Panc1 (cell line): ENCODE measurements at regions not wholly inside any gene's neighbourhood (a gene's known extent, or its start where the extent isn't known, plus 50 kb on each side); places are given as distances from the start of the nearest gene placed in this dataset.

Source experiments
- ATAC-seq: fragments of 200-7000 bp; cut with Tn5 transposase; 2 replicates; pipeline ENCODE4 v1.9.1; 2020; ENCODE audit warnings: mild to moderate bottlenecking, moderate library complexity
- BruUV-seq: library from RNA; stranded (reverse); fragments of 400-500 nt; replicated peaks from 2 replicates; lab custom pipeline; 2021; lab: Mats Ljungman, UMichigan
- CTCF ChIA-PET: fragments of 300-600 bp; sonication (Branson Sonifier 250); formaldehyde crosslinking; loops from one replicate; lab custom pipeline; 2022; ENCODE audit warnings: antibody characterized with exemption; lab: Charles Lee
- POLR2A ChIA-PET: fragments of 300-600 bp; sonication (Branson Sonifier 250); formaldehyde crosslinking; loops from one replicate; lab custom pipeline; 2022; ENCODE audit warnings: antibody characterized with exemption; lab: Charles Lee
- DNase-seq: peaks from one replicate; pipeline ENCODE4 v3.0.0-alpha.2; 2010; ENCODE audit warnings: low read depth, low spot score
- H3K27ac ChIP-seq: 2 replicates; pipeline ENCODE4 v1.5.1; 2011; ENCODE audit warnings: mild to moderate bottlenecking, low read length, inconsistent platforms
- H3K27me3 ChIP-seq: fragments of 200-500 bp; sonication (Bioruptor generic); 2 replicates; pipeline ENCODE4 v1.6.0; 2014; ENCODE audit warnings: low read length, inconsistent platforms; ENCODE audit not compliant: control insufficient read depth, insufficient read depth
- H3K36me3 ChIP-seq: fragments of 200-500 bp; sonication (Bioruptor generic); 2 replicates; pipeline ENCODE4 v1.5.1; 2014; ENCODE audit warnings: inconsistent platforms, mild to moderate bottlenecking, low read length, moderate library complexity; ENCODE audit not compliant: control insufficient read depth, insufficient read depth
- H3K4me1 ChIP-seq: 2 replicates; pipeline ENCODE4 v1.5.1; 2011; ENCODE audit warnings: inconsistent platforms, mild to moderate bottlenecking, low read length, moderate library complexity; ENCODE audit not compliant: control insufficient read depth, insufficient read depth
- H3K4me3 ChIP-seq, 2 experiments: 2 replicates each; pipeline ENCODE4 v1.5.1; 2011 to 2012; ENCODE audit warnings: low read depth in 2 of 2, low read length in 2 of 2, mild to moderate bottlenecking in 2 of 2, inconsistent platforms in 1 of 2, moderate library complexity in 1 of 2
- H3K9me3 ChIP-seq: fragments of 200-500 bp; sonication (Bioruptor generic); 2 replicates; pipeline ENCODE4 v1.5.1; 2014; ENCODE audit warnings: low read depth, mild to moderate bottlenecking, inconsistent platforms, low read length, moderate library complexity; ENCODE audit not compliant: control insufficient read depth, insufficient read depth
- POLR2AphosphoS5 ChIP-seq: IDR thresholded peaks from 2 replicates; pipeline ENCODE4 v1.6.1; 2012; ENCODE audit warnings: mild to moderate bottlenecking, low read depth, low read length, moderate library complexity
- SIN3A ChIP-seq: IDR thresholded peaks from 2 replicates; pipeline ENCODE4 v1.6.1; 2012; ENCODE audit warnings: low read depth, mild to moderate bottlenecking, low read length, moderate library complexity, borderline replicate concordance; ENCODE audit not compliant: insufficient read depth
- TCF7L2 ChIP-seq: IDR thresholded peaks from 2 replicates; pipeline ENCODE4 v1.6.1; 2011; ENCODE audit warnings: mild to moderate bottlenecking, low read depth, low read length, inconsistent platforms
- in situ Hi-C: cut with HindIII; loops from 2 replicates; pipeline ENCODE4 v1.10.0; 2016; ENCODE audit warnings: low sequenced_read_pairs, low pct_unique_long_range_greater_than_20kb
- intact Hi-C: fragments of 100-400 bp; cut with micrococcal nuclease; formaldehyde crosslinking; loops from one replicate; pipeline ENCODE4 v1.10.0; 2022; ENCODE audit not compliant: unreplicated experiment
- TF ChIP-seq, protein P1 (sequence below): fragments of 450-650 bp; IDR thresholded peaks from 2 replicates; pipeline ENCODE4 v1.5.1; 2017; ENCODE audit warnings: mild to moderate bottlenecking
- TF ChIP-seq, protein P2 (sequence below), 2 experiments: IDR thresholded peaks; 2 replicates each; pipeline ENCODE4 v1.6.1; 2011 to 2012; ENCODE audit warnings: low read depth in 2 of 2, control low read depth in 1 of 2, low read length in 1 of 2, mild to moderate bottlenecking in 1 of 2, moderate library complexity in 1 of 2; ENCODE audit not compliant: insufficient read depth in 1 of 2

DNA sequence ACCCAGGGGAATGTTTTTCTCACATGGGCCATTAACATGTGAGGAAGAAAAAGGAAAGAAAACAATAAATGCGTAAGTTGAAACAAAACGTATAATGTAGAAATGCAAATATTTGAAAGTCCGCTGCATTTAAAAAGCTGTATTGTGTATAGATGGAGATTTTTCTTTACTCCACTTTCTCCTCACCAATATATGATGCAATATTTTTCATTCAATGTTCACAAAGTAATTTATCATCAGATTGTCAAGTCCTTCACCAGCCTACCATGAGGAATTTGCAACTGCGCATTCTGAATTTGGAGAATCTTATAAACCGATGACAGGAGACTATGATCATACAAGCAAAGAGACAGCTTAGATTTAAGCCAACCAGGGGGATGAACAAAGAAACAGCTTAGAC lies 69.9 kb downstream of the SOD2 start:
- ChIA-PET CTCF (no interaction called here), POLR2A (no interaction called here)
- H3K4me3 ChIP-seq, result no peak overlapping the region
- H3K36me3 ChIP-seq, result no peaks in the 10 kb centered on the region
- TF ChIP-seq, protein P1, sequence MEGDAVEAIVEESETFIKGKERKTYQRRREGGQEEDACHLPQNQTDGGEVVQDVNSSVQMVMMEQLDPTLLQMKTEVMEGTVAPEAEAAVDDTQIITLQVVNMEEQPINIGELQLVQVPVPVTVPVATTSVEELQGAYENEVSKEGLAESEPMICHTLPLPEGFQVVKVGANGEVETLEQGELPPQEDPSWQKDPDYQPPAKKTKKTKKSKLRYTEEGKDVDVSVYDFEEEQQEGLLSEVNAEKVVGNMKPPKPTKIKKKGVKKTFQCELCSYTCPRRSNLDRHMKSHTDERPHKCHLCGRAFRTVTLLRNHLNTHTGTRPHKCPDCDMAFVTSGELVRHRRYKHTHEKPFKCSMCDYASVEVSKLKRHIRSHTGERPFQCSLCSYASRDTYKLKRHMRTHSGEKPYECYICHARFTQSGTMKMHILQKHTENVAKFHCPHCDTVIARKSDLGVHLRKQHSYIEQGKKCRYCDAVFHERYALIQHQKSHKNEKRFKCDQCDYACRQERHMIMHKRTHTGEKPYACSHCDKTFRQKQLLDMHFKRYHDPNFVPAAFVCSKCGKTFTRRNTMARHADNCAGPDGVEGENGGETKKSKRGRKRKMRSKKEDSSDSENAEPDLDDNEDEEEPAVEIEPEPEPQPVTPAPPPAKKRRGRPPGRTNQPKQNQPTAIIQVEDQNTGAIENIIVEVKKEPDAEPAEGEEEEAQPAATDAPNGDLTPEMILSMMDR, result no peak
- no peak for TF ChIP-seq SIN3A
- TF ChIP-seq, protein P2, sequence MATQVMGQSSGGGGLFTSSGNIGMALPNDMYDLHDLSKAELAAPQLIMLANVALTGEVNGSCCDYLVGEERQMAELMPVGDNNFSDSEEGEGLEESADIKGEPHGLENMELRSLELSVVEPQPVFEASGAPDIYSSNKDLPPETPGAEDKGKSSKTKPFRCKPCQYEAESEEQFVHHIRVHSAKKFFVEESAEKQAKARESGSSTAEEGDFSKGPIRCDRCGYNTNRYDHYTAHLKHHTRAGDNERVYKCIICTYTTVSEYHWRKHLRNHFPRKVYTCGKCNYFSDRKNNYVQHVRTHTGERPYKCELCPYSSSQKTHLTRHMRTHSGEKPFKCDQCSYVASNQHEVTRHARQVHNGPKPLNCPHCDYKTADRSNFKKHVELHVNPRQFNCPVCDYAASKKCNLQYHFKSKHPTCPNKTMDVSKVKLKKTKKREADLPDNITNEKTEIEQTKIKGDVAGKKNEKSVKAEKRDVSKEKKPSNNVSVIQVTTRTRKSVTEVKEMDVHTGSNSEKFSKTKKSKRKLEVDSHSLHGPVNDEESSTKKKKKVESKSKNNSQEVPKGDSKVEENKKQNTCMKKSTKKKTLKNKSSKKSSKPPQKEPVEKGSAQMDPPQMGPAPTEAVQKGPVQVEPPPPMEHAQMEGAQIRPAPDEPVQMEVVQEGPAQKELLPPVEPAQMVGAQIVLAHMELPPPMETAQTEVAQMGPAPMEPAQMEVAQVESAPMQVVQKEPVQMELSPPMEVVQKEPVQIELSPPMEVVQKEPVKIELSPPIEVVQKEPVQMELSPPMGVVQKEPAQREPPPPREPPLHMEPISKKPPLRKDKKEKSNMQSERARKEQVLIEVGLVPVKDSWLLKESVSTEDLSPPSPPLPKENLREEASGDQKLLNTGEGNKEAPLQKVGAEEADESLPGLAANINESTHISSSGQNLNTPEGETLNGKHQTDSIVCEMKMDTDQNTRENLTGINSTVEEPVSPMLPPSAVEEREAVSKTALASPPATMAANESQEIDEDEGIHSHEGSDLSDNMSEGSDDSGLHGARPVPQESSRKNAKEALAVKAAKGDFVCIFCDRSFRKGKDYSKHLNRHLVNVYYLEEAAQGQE (IDR thresholded peaks at IDR 0.05; ENCODE audit: insufficient read depth in 1 of 2, low read depth in 2 of 2, low read length in 1 of 2), result no peak
- TF ChIP-seq TCF7L2, result no peak
- no peak for TF ChIP-seq POLR2AphosphoS5
- ATAC-seq (no peak), DNase-seq (no peak)
- in situ Hi-C loops, result no loop called here
- no peaks in the 10 kb centered on the region for H3K27me3 ChIP-seq
- H3K27ac ChIP-seq, result no peak overlapping the region
- H3K9me3 ChIP-seq, result no peaks in the 10 kb centered on the region
- no peaks in the 10 kb centered on the region for H3K4me1 ChIP-seq
- intact Hi-C loops, result no loop called here
- no TSS peak for BruUV-seq

DNA sequence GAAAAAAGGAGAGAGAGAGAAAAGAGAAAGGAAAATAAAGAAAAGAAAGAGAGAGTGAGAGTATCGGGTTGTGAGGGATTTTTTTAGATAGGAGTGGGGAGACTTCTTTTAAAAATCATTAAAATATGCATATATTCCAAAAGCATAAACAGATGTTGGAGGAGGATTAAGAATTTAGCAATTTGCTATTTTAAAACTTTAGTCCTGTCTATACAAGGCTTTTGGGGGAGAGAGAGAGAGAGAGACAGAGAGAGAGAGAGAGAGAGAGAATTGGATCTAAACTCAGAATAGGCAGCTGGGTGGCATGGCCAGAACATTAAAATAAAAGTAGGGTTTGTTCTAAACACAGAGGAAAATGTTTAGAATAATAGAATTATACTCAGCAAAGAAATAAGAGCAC lies 72.1 kb downstream of the SOD2 start:
- no peak overlapping the region for H3K4me3 ChIP-seq
- peaks cover 13% of the 10 kb centered on the region; the same call in 1 of the 2 replicates for H3K9me3 ChIP-seq
- H3K36me3 ChIP-seq, result no peaks in the 10 kb centered on the region
- ATAC-seq (no peak), DNase-seq (no peak)
- H3K4me1 ChIP-seq, result no peaks in the 10 kb centered on the region
- POLR2A ChIA-PET, result no interaction called here
- TF ChIP-seq, protein P2 (IDR thresholded peaks at IDR 0.05; ENCODE audit: insufficient read depth in 1 of 2, low read depth in 2 of 2, low read length in 1 of 2), result no peak
- TF ChIP-seq POLR2AphosphoS5 (no peak), SIN3A (no peak)
- TF ChIP-seq, protein P1, result no peak
- in situ Hi-C loops, result no loop called here
- no peak overlapping the region for H3K27ac ChIP-seq
- H3K27me3 ChIP-seq, result no peaks in the 10 kb centered on the region
- intact Hi-C loops, result no loop called here
- CTCF ChIA-PET, result no interaction called here
- BruUV-seq, result no TSS peak
